K562 (cell line): ENCODE measurements at regions not wholly inside any gene's neighbourhood (a gene's known extent, or its start where the extent isn't known, plus 50 kb on each side); places are given as distances from the start of the nearest gene placed in this dataset.

Source experiments
- ATAC-seq: fragments of 200-7000 bp; cut with Tn5 transposase; 3 replicates; pipeline ENCODE4 v1.9.1; 2020; ENCODE audit warnings: moderate library complexity
- BruUV-seq: library from RNA; stranded (reverse); fragments of 400-500 nt; replicated peaks from 2 replicates; lab custom pipeline; 2021; lab: Mats Ljungman, UMichigan
- CTCF ChIA-PET: fragments of 300-600 bp; formaldehyde crosslinking; extraction: SDS; loops from one replicate; lab custom pipeline; 2021; ENCODE audit warnings: low intra/inter-chr PET ratio; lab: Yijun Ruan, JAX
- POLR2A ChIA-PET: fragments of 300-600, 350-650 bp; sonication (Branson Sonifier 250); formaldehyde crosslinking; extraction: SDS; loops from one replicate; lab custom pipeline; 2021; ENCODE audit warnings: antibody characterized with exemption, inconsistent platforms; lab: Yijun Ruan, JAX
- DNase-seq, 4 experiments: peaks; one replicate each; pipeline versions ENCODE4 v3.0.0 to v3.0.0-alpha.2; 2011 to 2018; ENCODE audit warnings: low spot score in 3 of 4, mixed read lengths in 3 of 4; ENCODE audit errors: extremely low read depth in 1 of 4
- FAIRE-seq: peaks from 2 replicates; lab custom pipeline; 2011; peaks lifted over from hg19 to GRCh38; lab: Jason Lieb, UNC
- H2AFZ ChIP-seq: 2 replicates; pipeline ENCODE4 v1.6.0; 2011; ENCODE audit warnings: low read depth, low read length, control low read depth, inconsistent platforms
- H3K27ac ChIP-seq: fragments of 200-600 bp; 3 replicates; pipeline ENCODE4 v1.8.0; 2011; ENCODE audit warnings: low read depth, mild to moderate bottlenecking, control low read depth, inconsistent platforms, low read length, moderate library complexity, mixed read lengths; ENCODE audit errors: extremely low read depth
- H3K27me3 ChIP-seq, 2 experiments: fragments of 300-600 bp in 1 of 2; 2 replicates in 1 of 2; 3 replicates in 1 of 2; pipeline versions ENCODE4 v1.6.0 to v1.8.0; 2011; ENCODE audit warnings: inconsistent platforms in 2 of 2, low read length in 2 of 2, mild to moderate bottlenecking in 1 of 2, mixed read lengths in 1 of 2, moderate library complexity in 1 of 2; ENCODE audit not compliant: control insufficient read depth in 2 of 2, insufficient read depth in 2 of 2
- H3K36me3 ChIP-seq: fragments of 300-600 bp; 3 replicates; pipeline ENCODE4 v1.8.0; 2011; ENCODE audit warnings: mild to moderate bottlenecking, low read length, inconsistent platforms; ENCODE audit not compliant: control insufficient read depth, insufficient read depth
- H3K4me1 ChIP-seq, 2 experiments: fragments of 200-600 bp in 1 of 2; replicated peaks in 1 of 2; 2 replicates in 1 of 2; 3 replicates in 1 of 2; pipeline versions ENCODE4 v1.5.1 to v1.8.0; 2011; ENCODE audit warnings: inconsistent platforms in 2 of 2, low read length in 2 of 2, mild to moderate bottlenecking in 1 of 2, mixed read lengths in 1 of 2, moderate library complexity in 1 of 2; ENCODE audit not compliant: control insufficient read depth in 2 of 2, insufficient read depth in 2 of 2
- H3K4me2 ChIP-seq: 2 replicates; pipeline ENCODE4 v1.6.1; 2011; ENCODE audit warnings: low read length, control low read depth, inconsistent platforms, mixed read lengths; ENCODE audit not compliant: insufficient read depth
- H3K4me3 ChIP-seq: fragments of 200-600 bp; sonication (generic), shearing (Covaris generic); 2 replicates; pipeline ENCODE4 v1.5.1; 2016; ENCODE audit warnings: control low read depth, inconsistent platforms
- H3K79me2 ChIP-seq: fragments of 200-600 bp; 3 replicates; pipeline ENCODE4 v1.8.0; 2011; ENCODE audit warnings: low read length, inconsistent platforms; ENCODE audit not compliant: control insufficient read depth, insufficient read depth
- H3K9ac ChIP-seq, 2 experiments: 2 replicates each; pipeline versions ENCODE4 v1.6.0 to v1.6.1; 2011; ENCODE audit warnings: low read depth in 2 of 2, low read length in 2 of 2, control low read depth in 1 of 2, inconsistent platforms in 1 of 2, mild to moderate bottlenecking in 1 of 2, mixed read lengths in 1 of 2; ENCODE audit not compliant: insufficient read depth in 1 of 2
- H3K9me1 ChIP-seq: one replicate; pipeline ENCODE4 v1.6.0; 2011; ENCODE audit warnings: inconsistent platforms, mild to moderate bottlenecking, low read length, moderate library complexity; ENCODE audit not compliant: control insufficient read depth, insufficient read depth
- H3K9me3 ChIP-seq: replicated peaks from 2 replicates; pipeline ENCODE4 v1.5.1; 2011; ENCODE audit warnings: low read depth, low read length, inconsistent platforms; ENCODE audit not compliant: control insufficient read depth, insufficient read depth
- H4K20me1 ChIP-seq: replicated peaks from 2 replicates; pipeline ENCODE4 v1.6.1; 2011; ENCODE audit warnings: low read length, inconsistent platforms, mixed read lengths; ENCODE audit not compliant: control insufficient read depth, insufficient read depth
- CBX3 ChIP-seq, 2 experiments: IDR thresholded peaks; 1 replicate in 1 of 2; 2 replicates in 1 of 2; pipeline ENCODE4 v1.6.1; 2012; ENCODE audit warnings: inconsistent platforms in 2 of 2, low read length in 2 of 2, borderline replicate concordance in 1 of 2, control low read depth in 1 of 2
- KLF10 ChIP-seq: fragments of 250-450 bp; sonication (Bioruptor Pico); IDR thresholded peaks from 2 replicates; pipeline ENCODE4 v1.6.1; 2021; ENCODE audit warnings: matching md5 sums
- NRF1 ChIP-seq, 2 experiments: fragments of 450-650 bp; IDR thresholded peaks in 1 of 2; conservative IDR thresholded peaks in 1 of 2; 2 replicates each; pipeline ENCODE4 v1.6.1; 2014; ENCODE audit warnings: mild to moderate bottlenecking in 2 of 2
- RAD21 ChIP-seq, 2 experiments: fragments of 250-450 bp in 1 of 2; fragments of 450-650 bp in 1 of 2; sonication (Bioruptor Pico) in 1 of 2; formaldehyde crosslinking in 1 of 2; IDR thresholded peaks in 1 of 2; conservative IDR thresholded peaks in 1 of 2; 2 replicates each; pipeline versions ENCODE4 v1.4.0 to v1.8.0; 2020 to 2022; ENCODE audit warnings: mild to moderate bottlenecking in 2 of 2, moderate library complexity in 1 of 2
- STAT5B ChIP-seq: fragments of 250-450 bp; sonication (Bioruptor Pico); IDR thresholded peaks from 2 replicates; pipeline ENCODE4 v1.8.0; 2021; ENCODE audit warnings: mild to moderate bottlenecking, inconsistent platforms
- U2AF1 ChIP-seq: fragments of 200-400 bp; formaldehyde crosslinking; optimal IDR thresholded peaks from 2 replicates; pipeline ENCODE3; 2017; ENCODE audit warnings: mild to moderate bottlenecking, low read depth, low read length, moderate library complexity
- ZNF668 ChIP-seq: fragments of 250-450 bp; sonication (Bioruptor Pico); IDR thresholded peaks from 2 replicates; pipeline ENCODE4 v1.8.0; 2022; ENCODE audit warnings: mild to moderate bottlenecking, inconsistent platforms
- WGBS: fragments of 100-300 bp; shearing (Covaris generic); methylation state at CpG from one replicate; pipeline ENCODE4 v1.1.6; 2016; ENCODE audit warnings: low coverage, mixed read lengths; ENCODE audit not compliant: insufficient coverage; ENCODE audit errors: missing lambda C conversion rate; 5-methylcytosine and 5-hydroxymethylcytosine counted together
- in situ Hi-C: fragments of 300-500 bp; cut with MboI; formaldehyde crosslinking; loops from 4 replicates; pipeline ENCODE4 v1.15.0; 2018; ENCODE audit warnings: inconsistent platforms, mixed read lengths
- intact Hi-C: fragments of 100-400 bp; cut with micrococcal nuclease; formaldehyde crosslinking; loops from 2 replicates; pipeline ENCODE4 v1.14.2; 2022
- TF ChIP-seq, protein P1 (sequence below): fragments of 250-450 bp; sonication (Bioruptor Pico); IDR thresholded peaks from 2 replicates; pipeline ENCODE4 v1.5.1; 2021; ENCODE audit warnings: mild to moderate bottlenecking
- TF ChIP-seq, protein P2 (sequence below): fragments of 450-650 bp; IDR thresholded peaks from 2 replicates; pipeline ENCODE4 v1.6.1; 2016
- TF ChIP-seq, protein P3 (sequence below): sonication (generic); formaldehyde crosslinking; IDR thresholded peaks from 2 replicates; pipeline ENCODE4 v1.8.1; 2023; ENCODE audit warnings: mild to moderate bottlenecking, missing genetic modification reagents

DNA sequence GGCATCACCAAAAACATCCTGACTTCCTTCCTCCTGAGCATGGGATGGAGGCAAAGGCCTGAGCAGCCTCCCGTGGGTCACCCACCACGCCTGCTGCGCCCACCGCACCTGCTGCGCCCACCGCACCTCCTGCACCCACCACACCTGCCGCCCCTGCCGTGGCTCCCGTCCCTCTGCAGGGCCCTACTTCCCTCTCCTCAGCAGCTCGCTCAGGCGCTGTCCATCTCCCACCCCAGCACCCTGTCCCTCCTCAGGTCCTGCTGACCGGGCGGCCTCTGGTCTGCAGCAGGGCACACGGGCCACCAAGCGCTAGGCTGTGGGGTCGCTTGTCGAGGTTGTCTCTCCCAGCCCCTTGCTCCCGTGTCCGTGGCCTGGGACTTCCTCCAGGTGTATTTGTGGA, 72.7 kb upstream of the SLCO4A1 start:
- H3K4me3 ChIP-seq = no peak overlapping the region
- no peak for DNase-seq
- ChIA-PET CTCF (no interaction called here), POLR2A (no interaction called here)
- H3K4me2 ChIP-seq = no peak overlapping the region
- peaks cover 3 to 41% of the 10 kb centered on the region in 2 experiments; a peak in 3 of 5 replicates for H3K4me1 ChIP-seq
- no peak for ATAC-seq
- H2AFZ ChIP-seq = no peak overlapping the region
- FAIRE-seq = no peak
- H3K9ac ChIP-seq = no peak overlapping the region; a peak in 1 of 4 replicates
- no peaks in the 10 kb centered on the region for H3K9me1 ChIP-seq
- intact Hi-C loops = no loop called here
- H3K27me3 ChIP-seq = peaks cover 31 to 84% of the 10 kb centered on the region in 2 experiments
- in situ Hi-C loops = no loop called here
- no peaks in the 10 kb centered on the region for H3K36me3 ChIP-seq
- H3K79me2 ChIP-seq = no peaks in the 10 kb centered on the region
- H3K27ac ChIP-seq = no peak overlapping the region
- no peak for TF ChIP-seq STAT5B (CRISPR knock-in tag)
- H4K20me1 ChIP-seq = peaks cover 15% of the 10 kb centered on the region
- no TSS peak for BruUV-seq
- H3K9me3 ChIP-seq = 0 out of 2 replicates have a peak, but pooled peaks cover 2% of the 10 kb centered on the region
- 12% methylated on average over 16 of the region's 19 CpGs for WGBS

DNA sequence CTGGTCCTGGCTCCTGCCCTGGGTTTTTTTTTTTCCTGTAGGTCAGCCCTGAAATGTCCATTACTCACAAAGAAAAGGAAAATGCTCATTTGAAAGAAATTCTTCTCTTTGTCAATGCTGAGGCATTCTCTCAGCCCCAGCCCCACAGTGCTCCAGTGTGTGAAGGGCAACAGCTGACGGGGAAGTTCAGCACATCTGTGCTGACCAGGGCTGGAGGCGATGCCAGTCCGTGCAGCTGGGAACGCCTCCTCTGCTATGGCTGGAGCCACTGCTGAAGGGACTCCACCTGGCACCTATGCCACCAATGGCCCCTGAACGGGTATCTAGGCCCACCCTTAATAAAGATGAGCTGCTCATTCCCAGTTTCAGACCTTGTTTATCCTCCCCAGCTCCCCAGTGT, 71.9 kb upstream of the SLCO4A1 start:
- Histone ChIP-seq H2AFZ (no peak overlapping the region), H3K36me3 (no peaks in the 10 kb centered on the region), H3K4me1 (peaks cover 3 to 34% of the 10 kb centered on the region in 2 experiments; a peak in 3 of 5 replicates), H4K20me1 (peaks cover 18% of the 10 kb centered on the region), H3K4me2 (no peak overlapping the region), H3K27me3 (peaks cover 34 to 83% of the 10 kb centered on the region in 2 experiments), H3K4me3 (no peak overlapping the region), H3K27ac (no peak overlapping the region), H3K9ac (no peak overlapping the region; a peak in 1 of 4 replicates), H3K79me2 (no peaks in the 10 kb centered on the region), H3K9me3 (0 out of 2 replicates have a peak, but pooled peaks cover 2% of the 10 kb centered on the region), H3K9me1 (no peaks in the 10 kb centered on the region)
- ChIA-PET POLR2A (interaction anchor here (1.1 kb wide), 1 partner anchor 11 kb away, joined by 3 read pairs; no protein-coding TSS in a partner anchor), CTCF (no interaction called here)
- TF ChIP-seq STAT5B (CRISPR knock-in tag) (no peak), CBX3 (IDR thresholded peaks at IDR 0.05; ENCODE audit: borderline replicate concordance in 1 of 2, low read length in 2 of 2) (no peak), U2AF1 (no peak), KLF10 (CRISPR knock-in tag) (no peak), RAD21 (CRISPR knock-in tag; conservative IDR thresholded peaks at IDR 0.05 in 1 of 2, IDR thresholded peaks at IDR 0.05 in 1 of 2) (no peak), ZNF668 (CRISPR knock-in tag) (no peak), NRF1 (conservative IDR thresholded peaks at IDR 0.05 in 1 of 2, IDR thresholded peaks at IDR 0.05 in 1 of 2) (no peak)
- TF ChIP-seq, protein P1, sequence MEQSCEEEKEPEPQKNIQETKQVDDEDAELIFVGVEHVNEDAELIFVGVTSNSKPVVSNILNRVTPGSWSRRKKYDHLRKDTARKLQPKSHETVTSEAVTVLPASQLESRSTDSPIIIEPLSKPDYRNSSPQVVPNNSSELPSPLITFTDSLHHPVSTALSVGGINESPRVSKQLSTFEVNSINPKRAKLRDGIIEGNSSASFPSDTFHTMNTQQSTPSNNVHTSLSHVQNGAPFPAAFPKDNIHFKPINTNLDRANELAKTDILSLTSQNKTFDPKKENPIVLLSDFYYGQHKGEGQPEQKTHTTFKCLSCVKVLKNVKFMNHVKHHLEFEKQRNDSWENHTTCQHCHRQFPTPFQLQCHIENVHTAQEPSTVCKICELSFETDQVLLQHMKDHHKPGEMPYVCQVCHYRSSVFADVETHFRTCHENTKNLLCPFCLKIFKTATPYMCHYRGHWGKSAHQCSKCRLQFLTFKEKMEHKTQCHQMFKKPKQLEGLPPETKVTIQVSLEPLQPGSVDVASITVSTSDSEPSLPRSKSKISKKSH (CRISPR knock-in tag) = no peak
- TF ChIP-seq, protein P2, sequence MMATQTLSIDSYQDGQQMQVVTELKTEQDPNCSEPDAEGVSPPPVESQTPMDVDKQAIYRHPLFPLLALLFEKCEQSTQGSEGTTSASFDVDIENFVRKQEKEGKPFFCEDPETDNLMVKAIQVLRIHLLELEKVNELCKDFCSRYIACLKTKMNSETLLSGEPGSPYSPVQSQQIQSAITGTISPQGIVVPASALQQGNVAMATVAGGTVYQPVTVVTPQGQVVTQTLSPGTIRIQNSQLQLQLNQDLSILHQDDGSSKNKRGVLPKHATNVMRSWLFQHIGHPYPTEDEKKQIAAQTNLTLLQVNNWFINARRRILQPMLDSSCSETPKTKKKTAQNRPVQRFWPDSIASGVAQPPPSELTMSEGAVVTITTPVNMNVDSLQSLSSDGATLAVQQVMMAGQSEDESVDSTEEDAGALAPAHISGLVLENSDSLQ = no peak
- TF ChIP-seq, protein P3, sequence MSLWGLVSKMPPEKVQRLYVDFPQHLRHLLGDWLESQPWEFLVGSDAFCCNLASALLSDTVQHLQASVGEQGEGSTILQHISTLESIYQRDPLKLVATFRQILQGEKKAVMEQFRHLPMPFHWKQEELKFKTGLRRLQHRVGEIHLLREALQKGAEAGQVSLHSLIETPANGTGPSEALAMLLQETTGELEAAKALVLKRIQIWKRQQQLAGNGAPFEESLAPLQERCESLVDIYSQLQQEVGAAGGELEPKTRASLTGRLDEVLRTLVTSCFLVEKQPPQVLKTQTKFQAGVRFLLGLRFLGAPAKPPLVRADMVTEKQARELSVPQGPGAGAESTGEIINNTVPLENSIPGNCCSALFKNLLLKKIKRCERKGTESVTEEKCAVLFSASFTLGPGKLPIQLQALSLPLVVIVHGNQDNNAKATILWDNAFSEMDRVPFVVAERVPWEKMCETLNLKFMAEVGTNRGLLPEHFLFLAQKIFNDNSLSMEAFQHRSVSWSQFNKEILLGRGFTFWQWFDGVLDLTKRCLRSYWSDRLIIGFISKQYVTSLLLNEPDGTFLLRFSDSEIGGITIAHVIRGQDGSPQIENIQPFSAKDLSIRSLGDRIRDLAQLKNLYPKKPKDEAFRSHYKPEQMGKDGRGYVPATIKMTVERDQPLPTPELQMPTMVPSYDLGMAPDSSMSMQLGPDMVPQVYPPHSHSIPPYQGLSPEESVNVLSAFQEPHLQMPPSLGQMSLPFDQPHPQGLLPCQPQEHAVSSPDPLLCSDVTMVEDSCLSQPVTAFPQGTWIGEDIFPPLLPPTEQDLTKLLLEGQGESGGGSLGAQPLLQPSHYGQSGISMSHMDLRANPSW (CRISPR knock-in tag) = no peak
- DNase-seq = no peak
- WGBS = 0% methylated on average over 5 of the region's 5 CpGs
- no TSS peak for BruUV-seq
- no peak for FAIRE-seq
- no peak for ATAC-seq
- intact Hi-C loops = no loop called here
- in situ Hi-C loops = no loop called here
